ENCODE measurements at regions not wholly inside any gene's neighbourhood (a gene's known extent, or its start where the extent isn't known, plus 50 kb on each side); places are given as distances from the start of the nearest gene placed in this dataset.

- DNase-seq, result peak; percentile 39
Observed at GRCh38 chr3:5304789-5305683, 117.5 kb downstream of the EDEM1 start.

DNA sequence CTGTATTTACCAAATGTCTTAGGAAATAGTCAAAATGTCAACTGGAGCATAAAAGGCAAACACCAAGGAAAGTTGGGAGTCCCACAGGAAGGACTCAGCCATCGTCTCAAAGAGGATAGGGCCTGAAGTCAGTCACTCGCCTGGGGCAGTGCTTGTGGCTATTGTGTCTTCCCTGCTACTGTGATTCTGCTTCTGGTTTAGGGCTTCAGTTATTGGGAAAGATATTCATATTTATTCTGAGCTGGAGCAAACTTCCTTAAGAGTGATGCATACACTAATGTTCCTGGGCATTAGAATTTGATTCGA lies 118.1 kb downstream of the EDEM1 start:
- DNase-seq, result no peak

GRCh38 chr3:5309171-5309570 lies 121.7 kb downstream of the EDEM1 start:
- no peak for DNase-seq

DNA sequence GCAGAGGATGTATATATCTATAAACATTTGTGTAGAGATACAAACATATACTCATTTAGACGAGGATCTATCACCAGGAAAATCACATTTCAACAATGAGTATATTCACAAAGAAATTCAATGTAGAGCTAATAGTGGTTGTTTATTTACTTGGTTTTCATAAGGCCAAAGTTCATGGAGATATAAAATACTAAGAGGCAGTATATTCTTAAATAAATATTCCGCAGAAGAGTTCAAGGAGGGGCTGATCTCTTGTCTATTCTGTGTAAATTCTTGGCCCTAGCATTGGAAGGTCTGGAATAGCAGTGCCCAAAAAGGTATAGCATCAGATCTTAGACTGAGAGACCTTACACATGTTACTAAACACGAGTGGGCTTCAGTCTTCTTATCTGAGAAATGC lies 122.1 kb downstream of the EDEM1 start:
- DNase-seq, result no peak

- DNase-seq, result no peak
Observed at GRCh38 chr3:5310509-5310908, 123.0 kb downstream of the EDEM1 start.

DNA sequence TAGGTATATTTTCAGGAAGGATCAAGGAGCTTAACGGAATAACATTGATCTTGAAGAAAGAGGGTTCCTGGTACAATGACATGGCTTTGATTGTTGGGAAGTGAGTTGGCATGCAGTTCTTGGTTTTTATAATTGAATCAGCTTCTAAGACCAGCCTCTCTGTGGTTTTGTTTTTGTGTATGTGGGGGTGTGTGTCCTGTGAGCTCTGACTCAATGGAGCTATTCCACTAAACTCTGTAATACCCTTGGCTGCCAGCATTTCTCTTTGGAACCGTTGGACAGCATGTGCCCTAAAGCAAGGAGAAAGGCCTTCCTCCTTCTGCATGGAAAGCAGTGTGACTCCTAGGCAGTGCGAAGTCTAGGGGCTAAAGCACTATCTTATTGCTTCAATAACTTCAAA lies 124.8 kb downstream of the EDEM1 start:
- no peak for DNase-seq

DNA sequence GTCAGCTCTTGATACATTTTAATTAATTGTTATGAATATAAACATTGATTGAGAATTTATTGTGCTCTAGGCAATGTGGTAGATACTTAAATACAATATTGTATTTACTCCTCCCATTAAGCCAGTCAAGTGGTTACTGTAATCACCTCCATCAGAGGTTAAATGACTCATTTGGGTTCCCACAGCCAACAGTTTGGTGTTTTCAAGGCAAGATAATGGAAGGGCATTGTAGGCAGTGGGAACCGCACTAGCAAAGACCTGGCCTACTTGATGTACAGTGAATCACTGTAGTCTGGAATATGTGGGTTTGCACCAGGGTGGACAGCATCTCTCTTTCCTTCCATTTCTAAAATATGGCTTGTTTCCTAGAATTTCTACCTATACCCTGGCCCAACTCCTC lies 127.4 kb downstream of the EDEM1 start:
- no peak for DNase-seq

- DNase-seq, result no peak
Observed at GRCh38 chr3:5317557-5317956, 130.1 kb downstream of the EDEM1 start.

- DNase-seq, result no peak
Observed at GRCh38 chr3:5319454-5319853, 131.9 kb downstream of the EDEM1 start.

DNA sequence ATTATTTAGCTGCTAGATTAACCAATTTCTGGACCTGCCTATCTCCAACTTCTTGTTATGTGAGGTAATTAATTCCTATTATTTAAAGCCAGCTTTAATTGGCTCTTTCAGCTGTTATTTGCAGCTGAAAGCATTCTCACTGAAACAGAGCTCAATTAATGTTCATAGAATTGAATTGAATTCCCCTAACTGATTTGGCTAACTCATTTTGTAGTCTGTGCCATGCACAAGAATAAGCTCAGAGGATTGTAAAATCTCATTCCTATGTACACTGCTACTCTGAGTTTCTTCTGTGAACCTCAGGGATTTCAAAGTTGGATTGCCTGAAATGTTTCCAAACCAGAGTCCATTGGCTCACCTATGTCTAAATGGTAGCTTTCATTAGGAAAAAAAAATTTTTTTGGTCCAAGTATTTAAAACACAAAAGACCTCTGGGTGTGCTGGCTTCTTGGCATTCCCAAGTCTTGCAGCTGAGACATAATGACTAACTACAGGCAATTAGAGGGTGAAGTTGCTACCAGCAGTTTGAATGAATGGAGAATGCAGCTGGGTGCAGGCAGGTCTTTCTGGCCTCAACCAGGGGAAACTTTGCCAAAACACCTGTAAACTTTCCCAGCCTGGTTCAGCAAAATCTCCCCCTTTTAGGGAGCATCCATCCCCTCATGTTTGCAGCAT lies 134.3 kb downstream of the EDEM1 start:
- DNase-seq, result no peak

DNA sequence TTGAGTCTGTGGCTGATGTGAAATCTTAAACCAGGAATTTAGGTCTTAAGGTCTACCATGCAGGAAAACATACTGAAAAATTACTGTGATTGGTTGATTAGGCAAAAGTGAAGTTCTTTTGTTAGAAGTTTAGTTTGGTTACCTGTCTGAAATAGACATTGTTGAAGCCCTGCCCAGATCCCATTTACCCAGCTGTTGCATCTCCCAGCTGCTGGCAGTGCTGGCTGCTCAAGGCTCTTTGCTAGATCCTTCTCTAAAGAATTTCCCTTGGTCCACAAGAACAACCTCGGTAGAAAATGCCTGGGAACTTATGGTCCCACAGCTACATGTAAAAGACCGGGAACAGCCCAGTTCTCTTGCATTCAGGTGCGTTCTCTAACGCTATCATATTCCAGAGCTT lies 137.3 kb downstream of the EDEM1 start:
- DNase-seq, result no peak

DNA sequence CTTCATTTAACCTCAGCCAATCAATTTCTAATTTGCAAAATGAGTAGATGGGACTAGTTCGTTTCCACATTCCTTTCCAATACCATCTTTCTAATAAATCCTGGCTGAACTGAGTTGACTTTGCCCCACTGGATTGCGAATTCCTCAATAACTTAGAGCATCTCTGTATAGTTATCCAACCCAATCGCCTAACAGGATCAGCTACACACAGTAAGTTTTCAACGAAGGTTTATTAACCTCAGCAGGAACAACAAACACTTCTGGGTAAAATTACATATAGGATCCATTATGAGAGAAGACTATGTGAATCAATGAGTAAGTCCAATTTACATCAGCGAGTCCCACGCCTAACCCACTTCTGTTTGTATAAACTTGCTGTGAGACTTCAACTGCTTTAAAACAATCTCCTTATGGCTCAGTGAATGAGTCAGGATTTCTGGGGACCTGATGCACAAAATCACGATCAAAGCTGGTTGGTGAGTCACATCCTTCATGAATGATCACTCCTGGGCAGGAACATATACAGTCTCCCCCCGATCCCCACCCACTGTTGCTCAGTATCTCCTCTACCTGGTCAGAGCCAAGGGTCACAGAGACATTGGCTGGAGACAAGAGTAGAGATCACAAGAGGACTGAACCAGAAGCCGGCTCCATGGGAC lies 142.8 kb downstream of the EDEM1 start:
- no peak for DNase-seq

DNA sequence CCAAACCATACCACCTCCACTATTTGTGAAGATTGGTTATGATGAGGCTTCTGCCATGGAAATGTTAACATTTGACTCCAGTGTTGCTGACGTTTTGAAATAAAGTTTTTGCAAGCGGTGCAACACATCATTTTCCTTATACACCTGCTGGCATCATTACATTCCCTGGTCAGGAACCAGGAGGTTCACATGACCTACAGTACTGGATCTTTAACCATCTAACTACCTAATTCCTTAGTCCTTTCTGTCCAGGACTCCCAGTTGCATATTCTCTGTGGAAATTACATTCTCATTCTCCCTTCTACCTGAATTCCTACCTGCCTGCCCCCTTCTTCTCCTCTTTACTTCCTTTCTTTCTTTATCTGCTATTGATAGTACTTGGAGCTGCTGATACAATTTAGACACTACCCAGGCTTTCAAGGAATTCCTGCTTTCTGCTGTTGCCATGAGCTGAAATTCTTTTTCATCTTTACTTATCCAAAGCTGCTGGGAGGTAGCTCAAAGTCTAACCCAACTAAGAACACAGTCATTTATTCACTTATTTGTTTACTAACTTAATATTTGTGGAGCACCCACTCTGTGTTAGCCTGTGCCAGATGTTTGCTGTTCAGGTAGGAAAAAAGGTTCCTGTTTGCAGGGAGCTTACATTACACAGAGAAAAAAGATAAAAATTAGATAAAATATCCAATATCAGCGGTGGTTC lies 144.2 kb downstream of the EDEM1 start:
- DNase-seq, result no peak

DNA sequence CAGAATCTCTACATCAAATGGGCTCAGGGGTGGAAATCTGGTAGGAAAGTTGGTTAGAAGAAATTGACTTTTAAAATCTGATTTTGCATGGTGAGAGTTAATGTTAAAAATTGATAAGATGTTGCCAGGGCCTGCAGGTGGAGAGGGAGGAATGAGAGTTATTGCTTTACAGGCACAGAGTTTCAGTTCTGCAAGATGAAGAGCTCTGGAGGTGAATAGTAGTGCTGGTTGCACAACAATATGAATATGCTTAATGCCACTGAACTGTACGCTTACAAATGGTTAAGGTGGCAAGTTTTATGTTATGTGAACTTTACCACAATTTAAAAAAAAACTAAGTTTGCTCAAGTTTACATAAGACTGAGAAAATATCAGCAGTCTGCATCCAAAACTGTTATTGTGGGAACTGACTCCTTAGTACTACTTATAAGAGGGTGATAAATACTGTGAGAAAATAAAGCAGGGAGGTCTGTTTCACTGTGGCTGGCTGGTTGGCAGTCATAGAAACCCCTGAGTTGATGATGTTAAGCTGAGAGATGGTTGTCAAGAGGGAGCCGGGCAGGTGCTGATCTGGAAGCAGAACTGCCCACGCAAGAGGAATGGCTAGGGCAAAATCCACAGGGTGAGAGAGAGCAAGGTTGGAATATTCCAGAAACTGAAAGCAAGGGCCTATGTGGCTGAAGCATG lies 144.9 kb downstream of the EDEM1 start:
- no peak for DNase-seq

DNA sequence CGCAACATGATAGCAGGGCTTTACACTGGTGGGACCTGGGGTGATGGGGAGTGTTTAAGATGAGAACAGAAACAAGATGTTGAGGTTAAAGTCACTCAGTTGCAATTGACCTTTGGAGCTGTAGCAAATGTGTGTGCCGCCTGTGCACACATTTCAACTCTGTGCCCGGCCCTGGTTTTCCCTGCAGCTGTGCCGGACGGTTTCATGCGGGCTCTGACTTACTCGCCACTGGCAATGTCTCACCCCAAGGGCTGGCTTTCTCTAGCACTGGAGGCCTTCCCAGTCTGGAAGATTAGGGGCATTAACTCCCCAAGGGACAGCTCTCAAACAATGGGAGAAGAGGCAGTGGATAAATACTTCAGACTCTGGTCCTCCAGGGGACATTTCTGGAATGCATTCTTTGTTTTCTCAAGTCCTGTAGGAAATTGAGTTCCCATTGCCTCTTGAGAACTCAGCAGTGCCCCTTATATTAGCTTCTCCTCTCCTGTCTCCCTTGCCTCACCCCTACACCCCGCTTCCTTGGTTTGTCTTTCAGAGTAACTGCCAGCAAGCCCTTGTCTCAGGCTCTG lies 152.5 kb downstream of the EDEM1 start:
- DNase-seq, result no peak

DNA sequence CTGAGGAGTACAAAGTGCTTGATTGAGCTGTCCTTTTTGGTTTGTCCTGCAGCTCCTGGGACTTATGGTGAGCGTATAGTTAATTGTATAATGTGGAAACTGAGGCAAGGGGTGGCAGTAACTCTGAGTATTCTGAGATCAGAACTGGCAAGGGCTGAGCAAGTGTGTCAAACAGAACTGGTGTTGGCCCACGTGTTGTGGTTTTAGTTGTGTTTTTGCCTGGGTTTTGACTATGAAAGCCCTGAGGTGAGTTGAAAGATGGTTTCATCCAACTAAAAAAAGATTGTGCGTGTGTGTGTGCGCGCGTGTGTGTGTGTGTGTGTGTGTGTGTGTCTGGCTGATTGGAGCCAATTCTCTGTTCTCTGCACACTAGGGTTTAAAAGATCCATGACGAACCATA lies 154.1 kb downstream of the EDEM1 start:
- DNase-seq, result no peak

DNA sequence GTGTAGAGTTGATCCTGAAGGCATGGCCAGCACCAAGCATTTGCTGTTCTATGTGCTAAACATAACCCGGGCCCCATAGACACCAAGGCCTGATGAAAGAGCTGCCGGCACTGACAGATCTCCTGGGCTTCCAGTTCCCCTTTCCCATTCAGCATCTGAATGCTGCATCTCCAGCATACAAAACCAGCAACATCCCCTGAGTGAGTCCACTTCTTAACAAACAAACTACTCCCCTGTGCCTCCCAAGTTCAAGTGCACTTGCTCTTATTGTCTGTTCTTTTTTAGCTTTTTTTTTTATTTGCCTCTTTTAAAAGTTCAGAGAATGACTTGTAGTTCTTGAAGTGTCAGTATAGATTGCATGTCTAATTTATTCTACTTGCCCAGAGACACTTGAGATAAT lies 156.0 kb downstream of the EDEM1 start:
- peak; percentile 19 for DNase-seq

DNA sequence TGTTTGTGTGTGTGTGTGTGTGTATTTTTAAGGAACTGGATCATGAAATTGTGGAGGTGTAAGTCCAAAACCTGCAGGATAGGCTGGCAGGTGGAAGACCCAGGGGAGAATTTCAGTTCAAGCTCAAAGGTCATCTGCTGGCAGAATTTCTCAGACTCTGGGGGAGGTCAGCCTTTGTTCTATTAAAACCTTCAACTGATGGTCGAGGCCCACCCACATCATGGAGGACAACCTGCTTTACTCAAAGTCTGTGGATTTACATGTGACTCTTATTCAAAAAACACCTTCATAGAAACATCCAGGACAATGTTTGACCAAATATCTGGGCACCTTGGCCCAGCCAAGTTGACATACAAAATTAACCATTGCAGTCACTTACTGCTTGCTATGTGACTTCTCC lies 157.2 kb downstream of the EDEM1 start:
- no peak for DNase-seq

DNA sequence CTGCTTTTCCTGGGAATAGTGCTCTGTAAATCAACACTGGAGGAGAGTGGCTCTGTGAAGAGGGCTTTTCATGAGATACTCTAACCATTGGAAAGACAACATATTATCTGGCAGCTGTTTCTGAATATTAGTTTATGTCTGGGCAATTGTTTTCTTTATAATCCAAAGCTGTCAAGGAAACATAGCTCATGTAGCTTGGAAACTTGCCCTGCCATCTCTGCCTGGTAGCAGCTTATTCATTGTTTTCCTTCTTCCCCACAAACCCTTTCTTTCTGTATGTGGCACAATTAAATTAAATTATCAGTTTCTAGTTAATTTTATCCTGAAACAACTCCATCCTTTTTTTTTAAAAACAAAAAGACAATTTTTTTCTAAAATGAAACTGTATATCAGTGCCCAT lies 160.0 kb downstream of the EDEM1 start:
- DNase-seq, result peak; percentile 91

DNA sequence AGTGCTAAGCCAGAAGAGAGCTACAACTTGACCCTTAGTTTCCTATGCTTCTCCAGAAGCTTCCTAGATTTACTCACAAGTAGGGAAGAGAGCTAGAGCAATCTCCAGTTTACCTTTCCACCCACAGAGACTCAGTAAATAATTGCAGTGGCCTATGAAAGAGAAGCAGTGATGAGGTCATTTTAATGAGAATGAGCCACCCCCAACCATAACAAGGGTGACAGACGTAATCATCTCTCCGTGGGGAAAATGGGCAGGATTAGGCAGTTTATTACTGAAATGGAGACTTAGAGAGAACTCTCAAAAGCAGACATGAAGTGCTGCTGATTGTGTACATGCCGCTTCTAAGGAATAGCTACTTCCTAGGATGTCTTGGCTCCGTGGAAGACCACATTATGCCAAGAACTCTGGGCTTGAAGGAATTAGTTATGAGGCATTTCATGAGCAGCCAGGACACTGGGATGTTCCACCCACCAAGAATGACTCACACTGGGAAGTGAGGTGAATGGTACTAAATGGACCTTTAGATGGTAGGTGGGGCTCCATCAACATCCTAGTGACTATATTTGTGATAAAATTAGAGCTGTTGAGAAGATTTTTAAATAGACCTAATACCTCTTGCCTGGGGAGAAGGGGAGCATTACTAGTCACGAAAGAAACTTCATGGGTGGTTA lies 160.9 kb downstream of the EDEM1 start:
- DNase-seq, result peak; percentile 27

- DNase-seq, result no peak
Observed at GRCh38 chr3:5349343-5349742, 161.8 kb downstream of the EDEM1 start.

- no peak for DNase-seq
Observed at GRCh38 chr3:5357089-5357488, 169.6 kb downstream of the EDEM1 start.
